Spleen (tissue), 11 donors: ENCODE measurements at regions not wholly inside any gene's neighbourhood (a gene's known extent, or its start where the extent isn't known, plus 50 kb on each side); places are given as distances from the start of the nearest gene placed in this dataset.
"Not testable (repeated sequence)": the region's sequence is repeated elsewhere in the genome, so short reads cannot be mapped to it uniquely, and the experiment has no call there.

Experiments used
- DNase-seq: peaks from one replicate; pipeline ENCODE4 v3.0.0-alpha.2; 2020
- H3K27ac ChIP-seq, 8 donors: fragments of 200-600 bp; sonication (generic) in 7 of 8; 1 replicate in 4 of 8; 2 replicates in 4 of 8; pipeline versions ENCODE4 v1.5.0 to v1.8.0; 2016 to 2021; ENCODE audit warnings: inconsistent platforms in 4 of 8, mild to moderate bottlenecking in 4 of 8, moderate library complexity in 1 of 8
- H3K27me3 ChIP-seq, 7 donors: fragments of 200-600 bp; sonication (generic) in 6 of 7; replicated peaks in 1 of 7; 1 replicate in 4 of 7; 2 replicates in 3 of 7; pipeline versions ENCODE4 v1.5.0 to v1.8.0; 2016 to 2021; ENCODE audit warnings: inconsistent platforms in 3 of 7, mild to moderate bottlenecking in 1 of 7
- H3K36me3 ChIP-seq, 6 donors: fragments of 200-600 bp; sonication (generic) in 5 of 6; 1 replicate in 4 of 6; 2 replicates in 2 of 6; pipeline versions ENCODE4 v1.5.0 to v1.8.0; 2016 to 2021; ENCODE audit warnings: inconsistent platforms in 2 of 6
- H3K4me1 ChIP-seq, 6 donors: fragments of 200-600 bp; sonication (generic) in 5 of 6; 1 replicate in 3 of 6; 2 replicates in 3 of 6; pipeline versions ENCODE4 v1.5.0 to v1.8.0; 2016 to 2021; ENCODE audit warnings: inconsistent platforms in 3 of 6
- H3K4me3 ChIP-seq, 8 donors: fragments of 200-600 bp; sonication (generic) in 7 of 8; 1 replicate in 4 of 8; 2 replicates in 4 of 8; pipeline versions ENCODE4 v1.5.0 to v1.8.0; 2016 to 2021; ENCODE audit warnings: inconsistent platforms in 4 of 8, mild to moderate bottlenecking in 4 of 8, moderate library complexity in 2 of 8
- H3K9me3 ChIP-seq, 8 donors: fragments of 200-600 bp; sonication (generic) in 7 of 8; 1 replicate in 4 of 8; 2 replicates in 4 of 8; pipeline versions ENCODE4 v1.5.0 to v1.8.0; 2016 to 2021; ENCODE audit warnings: inconsistent platforms in 4 of 8
- CTCF ChIP-seq, 11 experiments: fragments of 200-600 bp in 7 of 11; fragments of 450-650 bp in 4 of 11; sonication (generic) in 4 of 11; IDR thresholded peaks in 8 of 11; conservative IDR thresholded peaks in 3 of 11; 1 replicate in 7 of 11; 2 replicates in 4 of 11; pipeline versions ENCODE4 v1.4.0 to v1.8.0; 2016 to 2021; ENCODE audit warnings: antibody characterized with exemption in 11 of 11, inconsistent platforms in 4 of 11, mild to moderate bottlenecking in 1 of 11
- POLR2A ChIP-seq, 3 donors: fragments of 450-650 bp; IDR thresholded peaks; one replicate each; pipeline ENCODE4 v1.5.1; 2017; ENCODE audit warnings: antibody characterized with exemption in 3 of 3, mild to moderate bottlenecking in 1 of 3
- POLR2AphosphoS5 ChIP-seq, 3 donors: sonication (generic); formaldehyde crosslinking; IDR thresholded peaks; one replicate each; pipeline ENCODE4 v1.5.1; 2017; ENCODE audit warnings: antibody characterized with exemption in 3 of 3
- WGBS, 5 donors: extraction: QIAGEN DNeasy Blood & Tissue Kit in 3 of 5; methylation state at CpG; one replicate each; pipeline versions ENCODE4 v1.1.5 to v1.1.7; 2013 to 2018; 5-methylcytosine and 5-hydroxymethylcytosine counted together
- intact Hi-C: fragments of 100-400 bp; cut with DNase I; formaldehyde crosslinking; loops from one replicate; pipeline ENCODE4 v1.15.0; 2023; ENCODE audit warnings: low total_unique reads
- donor health status: healthy with polysubstance abuse.
- donor health status: DM: no; HTN: no; CAD: no; lungs with moderate emphysema.
- donor health status: DM: no; HTN: no; CAD: no.
- donor health status: Bipolar disorder and iron deficiency.
- donor health status: healthy.
- donor health status: DM: no; HTN: no; CAD: no.
- donor health status: DM: yes; HTN: yes; CAD: no.

- no peak for TF ChIP-seq POLR2AphosphoS5 (IDR thresholded peaks at IDR 0.05)
- no peaks in the 10 kb centered on the region for H3K4me1 ChIP-seq
- H3K9me3 ChIP-seq, result peaks cover 0 to 10% (median 0%) of the 10 kb centered on the region in 8 donors
- WGBS, 5 donors, result 57 to 82% (median 76%) methylated on average over 2 of the region's 2 CpGs
- no peak overlapping the region for H3K27ac ChIP-seq
- H3K4me3 ChIP-seq, result no peak overlapping the region
- DNase-seq, result no peak
- intact Hi-C loops, result no loop called here
- no peaks in the 10 kb centered on the region for H3K36me3 ChIP-seq
- H3K27me3 ChIP-seq, result no peaks in the 10 kb centered on the region
Observed at GRCh38 chr5:87589587-87589986, 176.9 kb upstream of the CCNH start.

- Histone ChIP-seq H3K4me1 (no peaks in the 10 kb centered on the region), H3K9me3 (peaks cover 0 to 16% (median 0%) of the 10 kb centered on the region in 8 donors), H3K4me3 (no peak overlapping the region), H3K27me3 (no peaks in the 10 kb centered on the region), H3K27ac (no peak overlapping the region), H3K36me3 (no peaks in the 10 kb centered on the region)
- no peak for DNase-seq
- intact Hi-C loops, result no loop called here
- TF ChIP-seq CTCF (IDR thresholded peaks at IDR 0.05 in 8 of 11, conservative IDR thresholded peaks at IDR 0.05 in 3 of 11) (no peak), POLR2AphosphoS5 (IDR thresholded peaks at IDR 0.05) (no peak), POLR2A (IDR thresholded peaks at IDR 0.05) (no peak)
- WGBS, 5 donors, result 40 to 55% (median 51%) methylated on average over 4 of the region's 4 CpGs
Observed at GRCh38 chr5:87588316-87588715, 175.6 kb upstream of the CCNH start.

- H3K4me1 ChIP-seq, H3K36me3 ChIP-seq, H3K4me3 ChIP-seq, H3K9me3 ChIP-seq, DNase-seq, H3K27ac ChIP-seq, H3K27me3 ChIP-seq, intact Hi-C loops: not testable (repeated sequence)
Observed at GRCh38 chr5:87583704-87584103, 171.0 kb upstream of the CCNH start.

- Histone ChIP-seq H3K9me3 (peaks cover 0 to 7% (median 0%) of the 10 kb centered on the region in 8 donors), H3K36me3 (no peaks in the 10 kb centered on the region), H3K4me3 (no peak overlapping the region), H3K27me3 (no peaks in the 10 kb centered on the region), H3K27ac (no peak overlapping the region), H3K4me1 (no peaks in the 10 kb centered on the region)
- intact Hi-C loops, result no loop called here
- TF ChIP-seq CTCF (IDR thresholded peaks at IDR 0.05 in 8 of 11, conservative IDR thresholded peaks at IDR 0.05 in 3 of 11), result no peak
- TF ChIP-seq POLR2A (IDR thresholded peaks at IDR 0.05), result no peak
- TF ChIP-seq POLR2AphosphoS5 (IDR thresholded peaks at IDR 0.05), result no peak
- WGBS, 5 donors, result 85 to 92% (median 86%) methylated on average over 4 of the region's 4 CpGs
- no peak for DNase-seq
Observed at GRCh38 chr5:87582149-87582548, 169.4 kb upstream of the CCNH start.

- no peak for DNase-seq
- intact Hi-C loops, result no loop called here
- Histone ChIP-seq H3K9me3 (peaks cover 0 to 7% (median 0%) of the 10 kb centered on the region in 8 donors), H3K27me3 (no peaks in the 10 kb centered on the region), H3K27ac (no peak overlapping the region), H3K4me1 (no peaks in the 10 kb centered on the region), H3K36me3 (no peaks in the 10 kb centered on the region), H3K4me3 (no peak overlapping the region)
- 71 to 93% (median 83%) methylated on average over 1 of the region's 1 CpG for WGBS, 5 donors
- no peak for TF ChIP-seq CTCF (IDR thresholded peaks at IDR 0.05 in 8 of 11, conservative IDR thresholded peaks at IDR 0.05 in 3 of 11)
- no peak for TF ChIP-seq POLR2A (IDR thresholded peaks at IDR 0.05)
Observed at GRCh38 chr5:87581661-87582060, 168.9 kb upstream of the CCNH start.
